H1 (cell line): ENCODE measurements at regions not wholly inside any gene's neighbourhood (a gene's known extent, or its start where the extent isn't known, plus 50 kb on each side); places are given as distances from the start of the nearest gene placed in this dataset.

Experiments
- BACH1 ChIP-seq: IDR thresholded peaks from 2 replicates; pipeline ENCODE4 v1.6.1; 2012; ENCODE audit warnings: low read length, improper control_type of control experiment
- CHD1 ChIP-seq: IDR thresholded peaks from 2 replicates; pipeline ENCODE4 v1.6.1; 2012; ENCODE audit warnings: low read depth, low read length, improper control_type of control experiment
- EGR1 ChIP-seq: IDR thresholded peaks from 2 replicates; pipeline ENCODE4 v1.6.1; 2011; ENCODE audit warnings: low read depth, low read length, borderline replicate concordance
- FOSL1 ChIP-seq: IDR thresholded peaks from 2 replicates; pipeline ENCODE4 v1.6.1; 2011; ENCODE audit warnings: mild to moderate bottlenecking, low read depth, low read length, moderate library complexity; ENCODE audit not compliant: insufficient read depth
- MAFK ChIP-seq: IDR thresholded peaks from 2 replicates; pipeline ENCODE4 v1.6.1; 2012; ENCODE audit warnings: low read depth, mild to moderate bottlenecking, improper control_type of control experiment, low read length
- POU5F1 ChIP-seq: IDR thresholded peaks from 2 replicates; pipeline ENCODE4 v1.6.1; 2011; ENCODE audit warnings: low read depth, mild to moderate bottlenecking, low read length, moderate library complexity
- RBBP5 ChIP-seq: IDR thresholded peaks from 2 replicates; pipeline ENCODE4 v1.7.1; 2012; ENCODE audit warnings: low read depth, mild to moderate bottlenecking, inconsistent platforms, low read length, moderate library complexity, borderline replicate concordance
- RFX5 ChIP-seq: IDR thresholded peaks from 2 replicates; pipeline ENCODE4 v1.6.1; 2011; ENCODE audit warnings: low read depth, low read length, improper control_type of control experiment, borderline replicate concordance
- ZNF274 ChIP-seq: IDR thresholded peaks from 2 replicates; pipeline ENCODE4 v1.7.0; 2012; ENCODE audit warnings: low read length, borderline replicate concordance; ENCODE audit errors: extremely low read depth
- TF ChIP-seq, protein P1 (sequence below): fragments of 300-600 bp; sonication (generic); IDR thresholded peaks from 2 replicates; pipeline ENCODE4 v1.7.1; 2012; ENCODE audit warnings: low read length, moderate library complexity, mild to moderate bottlenecking, inconsistent platforms; ENCODE audit not compliant: insufficient replicate concordance

DNA sequence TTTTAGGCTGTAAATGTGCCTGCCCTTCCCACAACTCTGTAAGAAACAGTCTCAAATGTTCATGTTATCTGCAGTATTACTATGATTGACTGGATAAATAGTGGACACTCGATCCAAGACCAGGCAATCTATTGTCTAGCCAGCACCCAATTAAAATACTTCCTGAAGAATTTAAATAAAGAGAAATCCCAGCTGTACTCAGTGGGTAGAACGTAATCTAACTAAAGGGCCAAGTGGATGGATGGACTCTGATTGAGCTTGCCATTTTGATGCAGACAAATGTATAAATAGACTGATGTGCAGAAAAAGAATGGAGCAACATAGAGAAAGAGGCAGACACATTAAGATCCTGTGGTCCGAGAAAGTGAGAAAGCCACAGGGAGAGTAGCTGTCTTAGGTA lies 158.0 kb downstream of the IPMK start (continued):
- TF ChIP-seq, protein P1, sequence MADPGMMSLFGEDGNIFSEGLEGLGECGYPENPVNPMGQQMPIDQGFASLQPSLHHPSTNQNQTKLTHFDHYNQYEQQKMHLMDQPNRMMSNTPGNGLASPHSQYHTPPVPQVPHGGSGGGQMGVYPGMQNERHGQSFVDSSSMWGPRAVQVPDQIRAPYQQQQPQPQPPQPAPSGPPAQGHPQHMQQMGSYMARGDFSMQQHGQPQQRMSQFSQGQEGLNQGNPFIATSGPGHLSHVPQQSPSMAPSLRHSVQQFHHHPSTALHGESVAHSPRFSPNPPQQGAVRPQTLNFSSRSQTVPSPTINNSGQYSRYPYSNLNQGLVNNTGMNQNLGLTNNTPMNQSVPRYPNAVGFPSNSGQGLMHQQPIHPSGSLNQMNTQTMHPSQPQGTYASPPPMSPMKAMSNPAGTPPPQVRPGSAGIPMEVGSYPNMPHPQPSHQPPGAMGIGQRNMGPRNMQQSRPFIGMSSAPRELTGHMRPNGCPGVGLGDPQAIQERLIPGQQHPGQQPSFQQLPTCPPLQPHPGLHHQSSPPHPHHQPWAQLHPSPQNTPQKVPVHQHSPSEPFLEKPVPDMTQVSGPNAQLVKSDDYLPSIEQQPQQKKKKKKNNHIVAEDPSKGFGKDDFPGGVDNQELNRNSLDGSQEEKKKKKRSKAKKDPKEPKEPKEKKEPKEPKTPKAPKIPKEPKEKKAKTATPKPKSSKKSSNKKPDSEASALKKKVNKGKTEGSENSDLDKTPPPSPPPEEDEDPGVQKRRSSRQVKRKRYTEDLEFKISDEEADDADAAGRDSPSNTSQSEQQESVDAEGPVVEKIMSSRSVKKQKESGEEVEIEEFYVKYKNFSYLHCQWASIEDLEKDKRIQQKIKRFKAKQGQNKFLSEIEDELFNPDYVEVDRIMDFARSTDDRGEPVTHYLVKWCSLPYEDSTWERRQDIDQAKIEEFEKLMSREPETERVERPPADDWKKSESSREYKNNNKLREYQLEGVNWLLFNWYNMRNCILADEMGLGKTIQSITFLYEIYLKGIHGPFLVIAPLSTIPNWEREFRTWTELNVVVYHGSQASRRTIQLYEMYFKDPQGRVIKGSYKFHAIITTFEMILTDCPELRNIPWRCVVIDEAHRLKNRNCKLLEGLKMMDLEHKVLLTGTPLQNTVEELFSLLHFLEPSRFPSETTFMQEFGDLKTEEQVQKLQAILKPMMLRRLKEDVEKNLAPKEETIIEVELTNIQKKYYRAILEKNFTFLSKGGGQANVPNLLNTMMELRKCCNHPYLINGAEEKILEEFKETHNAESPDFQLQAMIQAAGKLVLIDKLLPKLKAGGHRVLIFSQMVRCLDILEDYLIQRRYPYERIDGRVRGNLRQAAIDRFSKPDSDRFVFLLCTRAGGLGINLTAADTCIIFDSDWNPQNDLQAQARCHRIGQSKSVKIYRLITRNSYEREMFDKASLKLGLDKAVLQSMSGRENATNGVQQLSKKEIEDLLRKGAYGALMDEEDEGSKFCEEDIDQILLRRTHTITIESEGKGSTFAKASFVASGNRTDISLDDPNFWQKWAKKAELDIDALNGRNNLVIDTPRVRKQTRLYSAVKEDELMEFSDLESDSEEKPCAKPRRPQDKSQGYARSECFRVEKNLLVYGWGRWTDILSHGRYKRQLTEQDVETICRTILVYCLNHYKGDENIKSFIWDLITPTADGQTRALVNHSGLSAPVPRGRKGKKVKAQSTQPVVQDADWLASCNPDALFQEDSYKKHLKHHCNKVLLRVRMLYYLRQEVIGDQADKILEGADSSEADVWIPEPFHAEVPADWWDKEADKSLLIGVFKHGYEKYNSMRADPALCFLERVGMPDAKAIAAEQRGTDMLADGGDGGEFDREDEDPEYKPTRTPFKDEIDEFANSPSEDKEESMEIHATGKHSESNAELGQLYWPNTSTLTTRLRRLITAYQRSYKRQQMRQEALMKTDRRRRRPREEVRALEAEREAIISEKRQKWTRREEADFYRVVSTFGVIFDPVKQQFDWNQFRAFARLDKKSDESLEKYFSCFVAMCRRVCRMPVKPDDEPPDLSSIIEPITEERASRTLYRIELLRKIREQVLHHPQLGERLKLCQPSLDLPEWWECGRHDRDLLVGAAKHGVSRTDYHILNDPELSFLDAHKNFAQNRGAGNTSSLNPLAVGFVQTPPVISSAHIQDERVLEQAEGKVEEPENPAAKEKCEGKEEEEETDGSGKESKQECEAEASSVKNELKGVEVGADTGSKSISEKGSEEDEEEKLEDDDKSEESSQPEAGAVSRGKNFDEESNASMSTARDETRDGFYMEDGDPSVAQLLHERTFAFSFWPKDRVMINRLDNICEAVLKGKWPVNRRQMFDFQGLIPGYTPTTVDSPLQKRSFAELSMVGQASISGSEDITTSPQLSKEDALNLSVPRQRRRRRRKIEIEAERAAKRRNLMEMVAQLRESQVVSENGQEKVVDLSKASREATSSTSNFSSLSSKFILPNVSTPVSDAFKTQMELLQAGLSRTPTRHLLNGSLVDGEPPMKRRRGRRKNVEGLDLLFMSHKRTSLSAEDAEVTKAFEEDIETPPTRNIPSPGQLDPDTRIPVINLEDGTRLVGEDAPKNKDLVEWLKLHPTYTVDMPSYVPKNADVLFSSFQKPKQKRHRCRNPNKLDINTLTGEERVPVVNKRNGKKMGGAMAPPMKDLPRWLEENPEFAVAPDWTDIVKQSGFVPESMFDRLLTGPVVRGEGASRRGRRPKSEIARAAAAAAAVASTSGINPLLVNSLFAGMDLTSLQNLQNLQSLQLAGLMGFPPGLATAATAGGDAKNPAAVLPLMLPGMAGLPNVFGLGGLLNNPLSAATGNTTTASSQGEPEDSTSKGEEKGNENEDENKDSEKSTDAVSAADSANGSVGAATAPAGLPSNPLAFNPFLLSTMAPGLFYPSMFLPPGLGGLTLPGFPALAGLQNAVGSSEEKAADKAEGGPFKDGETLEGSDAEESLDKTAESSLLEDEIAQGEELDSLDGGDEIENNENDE: no peak
- TF ChIP-seq FOSL1 (no peak), MAFK (no peak), CHD1 (no peak), EGR1 (no peak), BACH1 (no peak), ZNF274 (no peak), RFX5 (no peak), POU5F1 (no peak), RBBP5 (no peak)
- TF ChIP-seq, all 59 proteins: peak for 0
